ENCODE measurements at regions not wholly inside any gene's neighbourhood (a gene's known extent, or its start where the extent isn't known, plus 50 kb on each side); places are given as distances from the start of the nearest gene placed in this dataset.

DNA sequence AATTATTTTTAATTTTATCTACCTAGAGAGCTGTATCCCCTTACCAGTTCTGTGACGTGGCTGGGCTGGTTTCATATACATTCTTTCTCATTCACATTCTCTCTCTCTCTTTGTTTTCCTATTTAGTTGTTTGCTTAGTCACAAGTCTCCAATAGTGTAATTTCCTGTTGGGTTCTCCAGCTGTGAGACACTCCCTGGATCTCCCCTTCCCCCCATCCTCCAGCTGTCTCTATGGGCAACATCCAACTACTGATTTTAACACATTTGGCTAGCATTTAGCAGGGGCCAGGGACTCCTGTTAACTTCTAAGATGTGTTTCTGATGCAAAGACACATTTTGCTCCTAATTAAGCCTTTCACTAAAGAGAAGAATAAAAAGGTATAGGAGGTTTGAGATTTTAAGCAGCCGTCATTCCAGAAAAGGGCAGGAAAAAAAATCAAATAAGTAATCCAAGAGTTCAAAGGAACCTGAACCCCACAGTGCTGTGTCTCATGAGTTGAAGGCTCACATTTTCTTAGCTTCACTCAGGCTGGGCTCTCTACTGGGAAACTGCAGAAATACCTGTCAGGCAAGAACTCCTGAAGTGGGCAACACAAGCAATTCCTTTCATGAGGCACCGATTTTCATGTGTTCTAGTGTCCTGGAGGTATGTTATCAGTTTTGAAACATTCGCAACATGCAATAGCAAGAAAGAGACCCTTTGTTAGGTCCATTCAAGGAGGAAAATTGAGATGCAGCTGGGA, 198.7 kb upstream of the C9orf72 start:
- Mint-ChIP-seq H3K27ac (no peak overlapping the region), H3K4me1 (no peaks in the 10 kb centered on the region), H3K4me3 (no peak overlapping the region), H3K27me3 (ENCODE audit: low read depth in 2 of 2) (no peaks in the 10 kb centered on the region), H3K9me3 (peaks cover 2% of the 10 kb centered on the region in 2 donors), H3K36me3 (no peaks in the 10 kb centered on the region)
- no peaks in the 10 kb centered on the region for H3K4me1 ChIP-seq (ENCODE audit: control insufficient read depth, insufficient read depth, low read length)
- DNase-seq (no peak), ATAC-seq (no peak)
- TF ChIP-seq, protein P1, sequence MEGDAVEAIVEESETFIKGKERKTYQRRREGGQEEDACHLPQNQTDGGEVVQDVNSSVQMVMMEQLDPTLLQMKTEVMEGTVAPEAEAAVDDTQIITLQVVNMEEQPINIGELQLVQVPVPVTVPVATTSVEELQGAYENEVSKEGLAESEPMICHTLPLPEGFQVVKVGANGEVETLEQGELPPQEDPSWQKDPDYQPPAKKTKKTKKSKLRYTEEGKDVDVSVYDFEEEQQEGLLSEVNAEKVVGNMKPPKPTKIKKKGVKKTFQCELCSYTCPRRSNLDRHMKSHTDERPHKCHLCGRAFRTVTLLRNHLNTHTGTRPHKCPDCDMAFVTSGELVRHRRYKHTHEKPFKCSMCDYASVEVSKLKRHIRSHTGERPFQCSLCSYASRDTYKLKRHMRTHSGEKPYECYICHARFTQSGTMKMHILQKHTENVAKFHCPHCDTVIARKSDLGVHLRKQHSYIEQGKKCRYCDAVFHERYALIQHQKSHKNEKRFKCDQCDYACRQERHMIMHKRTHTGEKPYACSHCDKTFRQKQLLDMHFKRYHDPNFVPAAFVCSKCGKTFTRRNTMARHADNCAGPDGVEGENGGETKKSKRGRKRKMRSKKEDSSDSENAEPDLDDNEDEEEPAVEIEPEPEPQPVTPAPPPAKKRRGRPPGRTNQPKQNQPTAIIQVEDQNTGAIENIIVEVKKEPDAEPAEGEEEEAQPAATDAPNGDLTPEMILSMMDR (IDR thresholded peaks at IDR 0.05) = no peak
- intact Hi-C loops (cut with micrococcal nuclease) = no loop called here
- no peaks in the 10 kb centered on the region for H3K27me3 ChIP-seq (ENCODE audit: control insufficient read depth, insufficient read depth, low read length)
- no peaks in the 10 kb centered on the region for H3K9me3 ChIP-seq (ENCODE audit: control insufficient read depth, insufficient read depth, low read length)
- 61% methylated on average over 4 of the region's 4 CpGs for WGBS (ENCODE audit: insufficient coverage)
- H3K4me3 ChIP-seq (ENCODE audit: low read length) = no peak overlapping the region
- H3K27ac ChIP-seq (ENCODE audit: low read length) = no peak overlapping the region
- H3K36me3 ChIP-seq (ENCODE audit: control insufficient read depth, insufficient read depth, low read length) = no peaks in the 10 kb centered on the region

DNA sequence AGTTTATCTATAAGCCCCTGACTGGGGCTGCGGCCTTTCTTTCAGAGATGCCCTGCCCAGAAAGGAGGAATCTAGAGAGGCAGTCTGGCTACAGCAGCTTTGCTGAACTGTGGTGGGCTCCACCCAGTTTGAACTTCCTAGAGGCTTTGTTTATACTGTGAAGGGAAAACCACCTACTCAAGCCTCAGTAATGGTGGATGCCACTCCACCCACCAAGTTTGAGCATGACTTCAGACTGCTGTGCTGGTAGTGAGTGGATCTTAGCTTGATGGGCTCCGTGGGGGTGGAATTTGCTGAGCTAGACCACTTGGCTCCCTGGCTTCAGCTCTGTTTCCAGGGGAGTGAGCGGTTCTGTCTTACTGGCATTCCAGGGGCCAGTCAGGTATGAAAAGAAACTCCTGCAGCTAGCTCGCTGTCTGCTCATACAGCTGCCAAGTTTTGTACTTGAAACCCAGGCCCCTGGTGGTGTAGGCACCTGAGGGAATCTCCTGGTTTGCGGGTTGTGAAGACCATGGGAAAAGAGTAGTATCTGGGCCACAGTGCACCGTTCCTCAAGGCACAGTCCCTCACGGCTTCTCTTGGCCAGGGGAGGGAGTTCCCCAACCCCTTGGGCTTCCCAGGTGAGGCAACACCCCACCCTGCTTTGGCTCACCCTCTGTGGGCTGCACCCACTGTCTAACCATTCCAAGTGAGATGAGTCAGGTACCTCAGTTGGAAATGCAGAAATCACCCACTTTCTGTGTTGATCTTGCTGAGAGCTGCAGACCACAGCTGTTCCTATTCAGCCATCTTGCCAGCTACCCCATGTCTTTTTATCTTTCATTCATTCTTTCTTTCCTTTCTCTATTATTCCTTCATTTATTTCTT, 211.8 kb upstream of the C9orf72 start:
- Mint-ChIP-seq H3K27ac (no peak overlapping the region), H3K4me3 (no peak overlapping the region), H3K9me3 (peaks cover 16% of the 10 kb centered on the region in 2 donors), H3K36me3 (no peaks in the 10 kb centered on the region), H3K27me3 (ENCODE audit: low read depth in 2 of 2) (no peaks in the 10 kb centered on the region), H3K4me1 (no peaks in the 10 kb centered on the region)
- DNase-seq (no peak), ATAC-seq (no peak)
- Histone ChIP-seq H3K9me3 (ENCODE audit: control insufficient read depth, insufficient read depth, low read length) (peaks cover 5% of the 10 kb centered on the region), H3K27me3 (ENCODE audit: control insufficient read depth, insufficient read depth, low read length) (no peaks in the 10 kb centered on the region), H3K4me3 (ENCODE audit: low read length) (no peak overlapping the region), H3K4me1 (ENCODE audit: control insufficient read depth, insufficient read depth, low read length) (peaks cover 6% of the 10 kb centered on the region), H3K27ac (ENCODE audit: low read length) (no peak overlapping the region), H3K36me3 (ENCODE audit: control insufficient read depth, insufficient read depth, low read length) (no peaks in the 10 kb centered on the region)
- intact Hi-C loops (cut with micrococcal nuclease) = no loop called here
- TF ChIP-seq, protein P1 (IDR thresholded peaks at IDR 0.05) = no peak
- WGBS (ENCODE audit: insufficient coverage) = 58% methylated on average over 7 of the region's 7 CpGs

DNA sequence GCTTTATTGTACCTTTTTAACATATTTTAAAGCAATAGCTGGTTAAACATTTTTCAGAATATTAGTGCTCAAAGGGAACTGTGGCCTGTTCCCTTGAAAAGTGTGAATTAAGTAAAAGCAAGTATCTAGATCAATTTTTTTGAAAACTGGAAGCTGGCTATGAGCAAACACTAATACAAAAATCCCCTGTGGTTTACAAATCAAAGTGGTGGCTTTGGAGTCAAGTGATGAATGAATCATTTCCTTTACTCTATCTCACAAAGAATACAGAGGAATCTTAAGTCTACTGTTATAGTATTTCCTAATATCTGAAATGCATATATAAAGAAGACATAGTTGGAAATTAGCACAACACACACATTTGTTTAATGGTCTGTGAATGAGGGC, 212.4 kb upstream of the C9orf72 start:
- intact Hi-C loops (cut with micrococcal nuclease) = no loop called here
- ATAC-seq = no peak

More for the DNA sequence above, 212.4 kb upstream of the C9orf72 start:
- H3K27me3 ChIP-seq (ENCODE audit: control insufficient read depth, insufficient read depth, low read length) = no peaks in the 10 kb centered on the region
- no peaks in the 10 kb centered on the region for H3K27me3 Mint-ChIP-seq (ENCODE audit: low read depth in 2 of 2)
- H3K9me3 ChIP-seq (ENCODE audit: control insufficient read depth, insufficient read depth, low read length) = peaks cover 5% of the 10 kb centered on the region
- H3K27ac Mint-ChIP-seq = no peak overlapping the region
- peaks cover 6% of the 10 kb centered on the region for H3K4me1 ChIP-seq (ENCODE audit: control insufficient read depth, insufficient read depth, low read length)
- no peaks in the 10 kb centered on the region for H3K36me3 ChIP-seq (ENCODE audit: control insufficient read depth, insufficient read depth, low read length)
- TF ChIP-seq, protein P1 (IDR thresholded peaks at IDR 0.05) = no peak
- H3K4me3 ChIP-seq (ENCODE audit: low read length) = no peak overlapping the region
- no peak overlapping the region for H3K4me3 Mint-ChIP-seq
- peaks cover 16% of the 10 kb centered on the region in 2 donors for H3K9me3 Mint-ChIP-seq
- H3K4me1 Mint-ChIP-seq = no peaks in the 10 kb centered on the region
- H3K36me3 Mint-ChIP-seq = no peaks in the 10 kb centered on the region
- DNase-seq = no peak
- no peak overlapping the region for H3K27ac ChIP-seq (ENCODE audit: low read length)
